ENCODE measurements at regions not wholly inside any gene's neighbourhood (a gene's known extent, or its start where the extent isn't known, plus 50 kb on each side); places are given as distances from the start of the nearest gene placed in this dataset.

DNA sequence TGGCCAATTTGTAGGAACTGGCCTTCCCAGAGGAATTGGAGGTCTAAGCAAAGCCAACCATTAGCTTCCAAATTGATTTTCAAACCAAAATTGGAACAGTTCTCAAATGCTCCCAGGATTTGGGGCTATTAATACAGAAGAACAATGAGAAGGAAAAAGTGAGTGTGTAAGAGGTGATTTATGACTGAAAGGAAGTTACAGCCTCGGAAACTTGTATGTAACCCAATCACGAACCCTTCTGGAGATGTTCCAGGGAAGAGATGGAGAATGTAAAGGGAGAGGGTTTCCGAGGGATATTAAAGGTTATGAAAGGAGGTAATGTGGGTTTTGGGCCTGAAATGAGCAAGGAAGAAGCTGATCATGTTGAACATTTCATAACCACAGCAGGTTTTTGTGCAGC lies 93.2 kb upstream of the CXCL14 start:
- TF ChIP-seq EZH2 (optimal IDR thresholded peaks at IDR 0.05; ENCODE audit: low read depth, low read length), result no peak
- TF ChIP-seq, protein P1, sequence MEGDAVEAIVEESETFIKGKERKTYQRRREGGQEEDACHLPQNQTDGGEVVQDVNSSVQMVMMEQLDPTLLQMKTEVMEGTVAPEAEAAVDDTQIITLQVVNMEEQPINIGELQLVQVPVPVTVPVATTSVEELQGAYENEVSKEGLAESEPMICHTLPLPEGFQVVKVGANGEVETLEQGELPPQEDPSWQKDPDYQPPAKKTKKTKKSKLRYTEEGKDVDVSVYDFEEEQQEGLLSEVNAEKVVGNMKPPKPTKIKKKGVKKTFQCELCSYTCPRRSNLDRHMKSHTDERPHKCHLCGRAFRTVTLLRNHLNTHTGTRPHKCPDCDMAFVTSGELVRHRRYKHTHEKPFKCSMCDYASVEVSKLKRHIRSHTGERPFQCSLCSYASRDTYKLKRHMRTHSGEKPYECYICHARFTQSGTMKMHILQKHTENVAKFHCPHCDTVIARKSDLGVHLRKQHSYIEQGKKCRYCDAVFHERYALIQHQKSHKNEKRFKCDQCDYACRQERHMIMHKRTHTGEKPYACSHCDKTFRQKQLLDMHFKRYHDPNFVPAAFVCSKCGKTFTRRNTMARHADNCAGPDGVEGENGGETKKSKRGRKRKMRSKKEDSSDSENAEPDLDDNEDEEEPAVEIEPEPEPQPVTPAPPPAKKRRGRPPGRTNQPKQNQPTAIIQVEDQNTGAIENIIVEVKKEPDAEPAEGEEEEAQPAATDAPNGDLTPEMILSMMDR (IDR thresholded peaks at IDR 0.05; ENCODE audit: low read length), result no peak
